ENCODE measurements at regions not wholly inside any gene's neighbourhood (a gene's known extent, or its start where the extent isn't known, plus 50 kb on each side); places are given as distances from the start of the nearest gene placed in this dataset.

DNA sequence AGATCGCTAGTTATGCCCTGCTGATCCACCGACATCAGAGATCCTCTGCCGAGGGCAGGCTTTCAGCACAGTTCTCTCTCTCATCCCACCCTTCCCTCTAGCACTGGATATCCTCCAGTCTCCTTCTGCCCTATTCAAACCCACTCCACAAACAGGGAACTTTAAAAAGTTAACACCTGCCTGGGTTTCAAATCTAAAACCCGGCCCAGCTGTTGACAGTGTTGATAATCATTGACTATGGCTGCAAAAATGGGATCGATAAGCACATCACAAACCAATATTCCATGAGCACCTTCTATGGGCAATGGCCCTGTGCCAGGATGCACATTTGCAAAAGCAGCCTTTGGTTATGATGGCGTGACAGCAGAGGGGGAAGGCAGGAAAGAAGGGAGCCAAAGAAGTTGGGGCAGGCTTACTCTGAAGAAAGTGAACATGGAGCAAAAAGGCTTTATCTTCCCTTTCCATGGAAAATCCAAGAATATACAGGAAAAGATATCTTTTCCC is 482.3 kb upstream of the KLHL29 start:
- H3K23ac ChIP-seq (ENCODE audit: low read depth, low read length): no peak overlapping the region
- no peak overlapping the region for H2BK120ac ChIP-seq (ENCODE audit: low read depth, low read length)
- H3K4ac ChIP-seq (ENCODE audit: low read depth, low read length): no peak overlapping the region
- in situ Hi-C loops (cut with MboI; ENCODE audit: low sequenced_read_pairs) (no loop called here), intact Hi-C loops (cut with micrococcal nuclease) (no loop called here), dilution Hi-C loops (cut with HindIII; ENCODE audit: low sequenced_read_pairs, unreplicated experiment) (no loop called here)
- H3K27ac ChIP-seq (ENCODE audit: insufficient read depth, low read length): no peak overlapping the region
- no peak overlapping the region for H2AK9ac ChIP-seq (replicated peaks; ENCODE audit: low read depth, low read length, poor library complexity)
- ChIA-PET CTCF (no interaction called here), POLR2A (ENCODE audit: unreplicated experiment) (no interaction called here)
- no peaks in the 10 kb centered on the region for H3K79me1 ChIP-seq (ENCODE audit: low read depth in 1 of 2, low read length in 2 of 2)
- no peak overlapping the region for H3K4me2 ChIP-seq (ENCODE audit: low read depth, low read length)
- WGBS, 2 experiments (ENCODE audit: extremely low coverage in 2 of 2, insufficient read length in 1 of 2): 20% methylated on average over 1 of the region's 6 CpGs; no CpG with 5 or more reads in 1 of the 2 experiments
- no peaks in the 10 kb centered on the region for H3K9me1 ChIP-seq (ENCODE audit: insufficient read depth, low read length)
- no peak overlapping the region for H3K18ac ChIP-seq (ENCODE audit: low read depth, low read length)
- H3K9me3 ChIP-seq (ENCODE audit: control insufficient read depth, insufficient read depth, low read length): peaks cover 6% of the 10 kb centered on the region; the same call in 1 of the 2 replicates
- no peak overlapping the region for H3K4me3 ChIP-seq (ENCODE audit: insufficient read depth, low read depth, low read length)
- TF ChIP-seq BHLHE40 (IDR thresholded peaks at IDR 0.05; ENCODE audit: low read depth, low read length) (no peak), MAFK (IDR thresholded peaks at IDR 0.05; ENCODE audit: low read depth, low read length) (no peak), MAZ (IDR thresholded peaks at IDR 0.05; ENCODE audit: borderline replicate concordance, low read depth, low read length) (no peak), RFX5 (IDR thresholded peaks at IDR 0.05; ENCODE audit: low read depth, low read length) (no peak), POLR2A (IDR thresholded peaks at IDR 0.05; ENCODE audit: low read depth, low read length) (no peak), SMC3 (IDR thresholded peaks at IDR 0.05; ENCODE audit: low read depth, low read length) (no peak), CEBPB (IDR thresholded peaks at IDR 0.05; ENCODE audit: low read depth, low read length) (no peak), FOS (IDR thresholded peaks at IDR 0.05; ENCODE audit: low read depth, low read length) (no peak), CHD1 (IDR thresholded peaks at IDR 0.05; ENCODE audit: low read depth, low read length) (no peak), RAD21 (IDR thresholded peaks at IDR 0.05; ENCODE audit: low read length) (no peak), NFE2L2 (IDR thresholded peaks at IDR 0.05; ENCODE audit: low read depth, low read length) (no peak), RCOR1 (IDR thresholded peaks at IDR 0.05; ENCODE audit: insufficient replicate concordance, low read length) (no peak), ELK1 (IDR thresholded peaks at IDR 0.05; ENCODE audit: borderline replicate concordance, low read depth, low read length) (no peak), MXI1 (IDR thresholded peaks at IDR 0.05; ENCODE audit: borderline replicate concordance, low read depth, low read length) (no peak)
- TF ChIP-seq, protein P1, sequence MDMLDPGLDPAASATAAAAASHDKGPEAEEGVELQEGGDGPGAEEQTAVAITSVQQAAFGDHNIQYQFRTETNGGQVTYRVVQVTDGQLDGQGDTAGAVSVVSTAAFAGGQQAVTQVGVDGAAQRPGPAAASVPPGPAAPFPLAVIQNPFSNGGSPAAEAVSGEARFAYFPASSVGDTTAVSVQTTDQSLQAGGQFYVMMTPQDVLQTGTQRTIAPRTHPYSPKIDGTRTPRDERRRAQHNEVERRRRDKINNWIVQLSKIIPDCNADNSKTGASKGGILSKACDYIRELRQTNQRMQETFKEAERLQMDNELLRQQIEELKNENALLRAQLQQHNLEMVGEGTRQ (IDR thresholded peaks at IDR 0.05; ENCODE audit: low read depth, low read length): no peak
- H3K9ac ChIP-seq (ENCODE audit: low read depth, low read length): no peak overlapping the region
- no peak for DNase-seq
- H3K56ac ChIP-seq (ENCODE audit: extremely low read depth, insufficient read depth, low read length): no peak overlapping the region
- H3K36me3 ChIP-seq (ENCODE audit: control insufficient read depth, insufficient read depth, low read length): no peaks in the 10 kb centered on the region
- H2BK15ac ChIP-seq (ENCODE audit: low read depth, low read length): no peak overlapping the region
- H2AK5ac ChIP-seq (ENCODE audit: low read depth, low read length): no peak overlapping the region
- no peak overlapping the region for H2BK5ac ChIP-seq (ENCODE audit: low read depth, low read length, poor library complexity, severe bottlenecking)
- no peak overlapping the region for H2BK20ac ChIP-seq (ENCODE audit: low read depth, low read length)
- H4K5ac ChIP-seq (ENCODE audit: low read depth, low read length): no peak overlapping the region
- no peak overlapping the region for H2AFZ ChIP-seq (replicated peaks; ENCODE audit: low read length, poor library complexity)
- no peaks in the 10 kb centered on the region for H3K27me3 ChIP-seq (ENCODE audit: control insufficient read depth, insufficient read depth, low read length)
- no peak for ATAC-seq (ENCODE audit: low read depth)
- H4K20me1 ChIP-seq (ENCODE audit: insufficient read depth, low read length): no peaks in the 10 kb centered on the region
- no peak overlapping the region for H4K91ac ChIP-seq (ENCODE audit: insufficient read depth, low read depth, low read length)
- H4K8ac ChIP-seq (ENCODE audit: low read depth in 2 of 2, low read length in 2 of 2): no peak overlapping the region
- no TSS peak for BruUV-seq (replicated peaks)
- H3K14ac ChIP-seq (replicated peaks; ENCODE audit: low read depth, low read length): no peak overlapping the region
- no peaks in the 10 kb centered on the region for H3K4me1 ChIP-seq (ENCODE audit: control insufficient read depth, insufficient read depth, low read length)

All from IMR-90 (cell line).